NOMO-1 treated with DMSO at 0.1 percent for 48 hours (cell line): ENCODE measurements at regions not wholly inside any gene's neighbourhood (a gene's known extent, or its start where the extent isn't known, plus 50 kb on each side); places are given as distances from the start of the nearest gene placed in this dataset.

Experiments used
- DNase-seq: peaks from one replicate; lab custom pipeline; 2025; ENCODE audit not compliant: unreplicated experiment; lab: John Stamatoyannopoulos, UW

DNA sequence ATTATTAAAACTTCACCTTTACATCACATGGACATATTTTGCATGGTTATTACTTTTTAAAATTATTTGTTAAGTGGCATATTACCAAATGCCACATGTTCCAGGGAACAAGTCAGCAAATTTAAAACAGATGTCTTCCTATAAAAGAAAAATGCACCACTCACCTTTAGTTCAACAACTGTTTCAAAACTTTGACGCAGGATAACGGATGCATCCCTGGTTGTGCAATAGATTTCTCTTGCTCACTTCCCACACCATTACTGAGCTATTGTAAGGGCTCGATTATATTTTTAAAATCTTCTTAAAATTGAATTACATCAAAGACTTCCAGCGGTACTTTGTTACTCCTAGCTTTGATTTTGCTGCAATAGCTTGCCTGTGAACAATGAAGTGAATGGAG is 93.0 kb upstream of the ARHGAP24 start:
- DNase-seq = no peak

GRCh38 chr4:85391071-85391470 is 83.9 kb upstream of the ARHGAP24 start:
- no peak for DNase-seq

DNA sequence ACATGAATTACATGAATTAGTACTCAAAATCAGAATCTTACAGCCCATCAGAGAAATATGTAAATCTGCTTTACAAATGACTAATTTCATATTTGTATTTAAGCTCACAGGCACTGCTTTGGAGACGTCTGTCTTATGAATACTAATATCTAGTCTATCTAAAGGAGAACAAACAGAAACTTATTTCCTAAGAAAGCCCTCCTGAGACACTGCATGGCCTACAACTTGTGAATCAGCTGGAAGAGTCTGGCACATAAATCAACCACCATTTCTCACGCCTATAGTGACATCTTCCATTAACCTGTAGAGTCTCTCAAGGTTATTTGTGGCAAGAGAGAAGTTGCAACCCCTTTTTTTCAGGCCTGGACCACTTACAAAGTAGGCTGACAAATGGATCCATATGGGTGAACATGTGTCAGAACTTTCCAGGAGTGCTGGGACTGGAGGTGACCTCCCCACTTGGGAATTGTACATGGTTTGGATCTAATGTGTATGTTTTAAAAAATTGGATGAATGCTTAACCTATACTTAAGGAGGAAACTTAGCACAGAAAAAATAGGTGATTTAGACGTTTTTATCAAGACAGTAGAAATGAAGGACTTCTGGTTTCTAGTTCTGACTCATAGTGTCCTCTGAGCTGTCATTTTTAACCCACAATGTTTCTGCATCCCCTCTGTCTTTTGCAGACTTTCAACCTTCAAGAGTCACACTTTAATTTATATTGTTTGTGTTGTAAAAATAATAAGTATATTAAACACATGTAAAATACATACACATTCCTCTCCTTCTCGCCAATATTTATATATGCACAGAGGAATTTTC is 83.2 kb upstream of the ARHGAP24 start:
- DNase-seq = no peak

DNA sequence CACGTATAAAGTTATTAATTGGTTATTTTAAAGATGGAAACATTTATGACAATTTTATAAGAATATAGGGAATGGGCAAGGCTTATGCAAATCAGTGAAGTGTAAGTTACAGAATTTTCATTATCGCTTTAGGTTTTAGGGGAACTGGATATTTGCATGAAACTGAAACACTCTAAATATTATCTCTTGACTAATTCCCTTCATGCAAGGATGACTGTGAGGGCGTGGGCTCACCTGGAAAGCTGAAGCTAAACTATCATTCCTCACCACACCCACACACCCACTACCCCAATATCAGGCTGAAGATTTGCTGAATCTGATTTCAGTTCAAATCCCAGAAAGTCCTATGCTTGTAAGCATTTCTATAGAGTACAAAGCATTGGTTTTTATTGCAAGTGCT is 81.7 kb upstream of the ARHGAP24 start:
- DNase-seq = no peak

- no peak for DNase-seq
Measured at GRCh38 chr4:85398276-85398675, 76.7 kb upstream of the ARHGAP24 start.

- DNase-seq = no peak
Measured at GRCh38 chr4:85399270-85399669, 75.7 kb upstream of the ARHGAP24 start.

DNA sequence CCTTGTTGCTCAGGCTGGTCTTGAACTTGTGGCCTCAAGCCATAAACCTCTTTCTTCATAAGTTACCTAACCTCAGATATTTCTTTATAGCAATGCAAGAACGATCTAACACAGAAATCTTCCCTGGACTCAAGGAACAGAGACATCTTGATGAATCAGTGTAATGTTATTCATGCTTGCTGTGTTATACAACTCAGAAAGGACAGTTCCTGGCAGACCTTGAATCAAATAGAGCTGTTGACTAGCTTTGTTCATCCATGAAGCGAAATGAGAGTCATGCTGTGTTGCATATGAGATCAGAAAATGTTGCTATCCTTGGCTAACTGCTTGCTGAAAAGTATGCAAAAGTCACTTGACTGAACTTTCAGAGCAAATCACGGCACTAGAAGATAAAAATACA is 72.6 kb upstream of the ARHGAP24 start:
- DNase-seq = no peak

DNA sequence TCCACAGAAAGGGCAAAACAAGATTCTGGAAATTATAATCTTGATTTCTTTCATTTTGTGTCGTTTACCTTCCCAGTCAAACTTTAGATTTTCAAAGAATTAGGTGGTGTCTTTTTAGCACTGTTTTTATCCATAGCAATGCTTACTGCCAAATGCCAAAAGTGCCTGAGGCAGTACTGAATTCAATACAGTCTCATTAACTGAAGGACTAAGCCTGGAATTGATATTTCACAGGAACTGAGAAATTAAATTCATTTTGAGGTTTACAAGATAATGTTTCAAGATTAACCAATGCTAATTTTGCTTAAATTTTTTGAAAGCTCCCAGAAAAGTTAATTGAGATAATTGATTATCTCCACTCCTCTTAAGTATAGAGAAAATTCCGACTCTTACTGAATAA is 68.8 kb upstream of the ARHGAP24 start:
- no peak for DNase-seq

- DNase-seq = no peak
Measured at GRCh38 chr4:85407546-85407945, 67.4 kb upstream of the ARHGAP24 start.

DNA sequence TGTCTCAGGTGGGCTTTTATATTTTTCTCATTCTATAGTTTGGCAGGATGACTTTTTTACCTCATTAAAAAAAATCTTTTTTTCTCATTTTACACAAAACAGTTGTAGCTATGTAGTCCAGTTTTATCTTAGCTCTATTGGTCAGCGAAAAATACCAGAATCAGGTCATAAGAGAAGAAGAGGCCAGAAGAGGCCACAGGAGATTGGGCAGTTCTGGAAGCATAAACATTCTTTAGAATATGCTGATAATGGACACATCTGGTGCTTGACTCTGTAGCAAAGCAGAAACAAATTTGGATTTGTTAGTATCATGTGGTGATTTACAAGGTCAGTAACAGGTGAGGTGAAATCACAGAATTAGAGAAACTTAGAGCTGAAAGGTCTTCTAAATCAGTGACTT is 66.6 kb upstream of the ARHGAP24 start:
- no peak for DNase-seq

DNA sequence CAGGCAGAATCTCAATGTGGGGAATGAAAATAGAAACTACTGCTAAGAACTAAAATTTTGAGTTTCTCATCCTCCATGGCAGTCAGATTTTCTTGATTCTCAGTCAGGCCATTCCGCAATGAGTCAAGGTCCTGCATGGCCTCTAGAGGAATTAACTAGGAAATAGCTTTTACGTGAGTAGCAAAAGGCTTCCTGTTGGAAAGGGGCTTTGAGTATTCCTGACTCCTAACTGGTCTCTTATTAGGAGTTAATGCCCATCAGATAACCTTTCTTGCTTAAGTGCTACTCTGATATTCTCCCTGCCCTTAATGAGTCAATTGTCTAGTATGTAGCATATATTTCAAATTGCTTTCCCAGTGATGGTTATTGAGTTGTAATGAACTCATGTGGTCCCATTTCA is 65.7 kb upstream of the ARHGAP24 start:
- DNase-seq = no peak

- no peak for DNase-seq
Measured at GRCh38 chr4:85411386-85411785, 63.6 kb upstream of the ARHGAP24 start.

- DNase-seq = no peak
Measured at GRCh38 chr4:85414972-85415371, 60.0 kb upstream of the ARHGAP24 start.

DNA sequence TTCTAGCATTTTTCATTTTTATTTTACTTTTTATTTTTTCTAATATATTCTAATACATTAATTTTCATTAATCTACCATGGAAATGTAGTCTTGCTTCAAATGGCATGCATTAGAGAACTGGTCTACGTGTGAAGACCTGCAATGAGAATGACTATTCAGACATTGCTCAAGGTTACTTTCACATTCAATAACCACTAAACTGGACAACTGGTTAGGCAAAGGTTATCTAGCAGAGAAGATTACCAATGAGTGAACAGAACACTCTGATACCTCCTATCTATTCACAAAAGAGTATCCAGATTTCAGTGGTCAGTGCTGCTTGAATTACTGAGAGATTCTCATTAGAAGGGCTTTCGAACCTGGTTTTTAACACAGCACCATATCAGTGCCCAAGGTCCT is 58.9 kb upstream of the ARHGAP24 start:
- no peak for DNase-seq

GRCh38 chr4:85419103-85419502 is 55.8 kb upstream of the ARHGAP24 start:
- DNase-seq = no peak

DNA sequence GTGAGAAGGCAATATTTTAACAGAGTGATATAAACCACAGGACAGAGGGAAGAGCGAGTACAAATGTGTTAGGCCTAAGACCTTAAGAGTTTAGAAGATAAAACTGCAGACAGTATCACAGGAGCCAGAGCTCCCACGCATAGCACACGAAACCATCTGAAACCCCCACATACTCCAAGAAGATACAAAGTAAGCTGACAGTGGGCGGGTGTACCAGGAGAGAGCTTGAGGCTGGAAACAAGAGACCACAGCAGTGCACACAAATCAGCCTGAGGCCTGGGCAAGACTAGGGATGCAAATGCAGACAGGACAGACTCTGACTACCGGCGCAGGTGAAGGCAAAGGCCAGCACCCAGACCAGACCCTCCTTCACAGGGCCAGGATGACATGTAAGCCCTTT is 54.1 kb upstream of the ARHGAP24 start:
- DNase-seq = no peak

DNA sequence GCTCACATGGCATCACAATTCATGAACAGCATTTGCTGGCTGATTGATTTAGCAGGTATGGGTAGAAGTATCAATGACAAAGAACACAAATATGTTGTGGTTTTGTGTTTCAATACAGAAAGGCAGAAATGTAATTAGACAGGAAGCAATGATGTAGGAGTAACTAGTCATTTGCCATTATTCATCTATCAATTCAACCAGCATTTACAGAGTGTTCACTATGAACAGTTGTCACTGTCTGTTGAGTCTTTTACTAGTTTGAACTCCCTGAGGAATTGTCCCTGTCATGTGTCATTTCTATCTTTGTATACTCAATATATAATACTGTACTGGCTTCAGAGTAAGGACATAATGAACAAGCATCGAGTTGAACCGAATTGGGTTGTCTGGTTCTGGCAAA is 51.5 kb upstream of the ARHGAP24 start:
- no peak for DNase-seq
